SU-DHL-6 (cell line): ENCODE measurements at regions not wholly inside any gene's neighbourhood (a gene's known extent, or its start where the extent isn't known, plus 50 kb on each side); places are given as distances from the start of the nearest gene placed in this dataset.

Experiments used
- H2AFZ ChIP-seq: fragments of 200-600 bp; sonication (generic); 2 replicates; pipeline ENCODE4 v1.6.1; 2014; ENCODE audit warnings: low read depth, mild to moderate bottlenecking, moderate library complexity, mixed read lengths, antibody characterized with exemption, low read length; ENCODE audit not compliant: severe bottlenecking
- H3F3A ChIP-seq: fragments of 200-600 bp; shearing (Covaris generic); 2 replicates; pipeline ENCODE4 v1.6.0; 2016; ENCODE audit warnings: antibody characterized with exemption, mild to moderate bottlenecking; ENCODE audit not compliant: insufficient read depth
- H3K27ac ChIP-seq: fragments of 200-600 bp; sonication (generic); 2 replicates; pipeline ENCODE4 v1.5.1; 2016; ENCODE audit warnings: low read depth, mild to moderate bottlenecking, low read length, moderate library complexity, mixed read lengths
- H3K27me3 ChIP-seq: fragments of 200-600 bp; sonication (generic), shearing (Covaris generic); 2 replicates; pipeline ENCODE4 v1.6.0; 2014; ENCODE audit warnings: mild to moderate bottlenecking, low read length
- H3K36me3 ChIP-seq: fragments of 200-600 bp; sonication (generic); 2 replicates; pipeline ENCODE4 v1.6.1; 2014; ENCODE audit warnings: mild to moderate bottlenecking, low read length, mixed read lengths
- H3K4me2 ChIP-seq: fragments of 300-600, 200-600 bp; shearing (Covaris generic), sonication (generic); 2 replicates; pipeline ENCODE4 v1.6.0; 2014; ENCODE audit warnings: low read length, low read depth, mild to moderate bottlenecking; ENCODE audit not compliant: poor library complexity, severe bottlenecking
- H3K4me3 ChIP-seq: fragments of 200-600 bp; sonication (generic); 2 replicates; pipeline ENCODE4 v1.5.1; 2014; ENCODE audit warnings: antibody characterized with exemption, low read length, mild to moderate bottlenecking, mixed read lengths; ENCODE audit not compliant: insufficient read depth, poor library complexity, severe bottlenecking
- H3K79me2 ChIP-seq: fragments of 200-600 bp; sonication (generic); 2 replicates; pipeline ENCODE4 v1.6.1; 2014; ENCODE audit warnings: mild to moderate bottlenecking, low read length, moderate library complexity; ENCODE audit not compliant: insufficient read depth
- H3K9ac ChIP-seq: fragments of 200-600 bp; sonication (generic); 2 replicates; pipeline ENCODE4 v1.7.0; 2014; ENCODE audit warnings: mild to moderate bottlenecking, low read length
- H3K9me2 ChIP-seq: fragments of 200-600 bp; sonication (generic); replicated peaks from 2 replicates; pipeline ENCODE4 v1.6.1; 2014; ENCODE audit warnings: low read length; ENCODE audit not compliant: insufficient read depth
- H3K9me3 ChIP-seq: fragments of 200-600 bp; sonication (generic); 2 replicates; pipeline ENCODE4 v1.6.1; 2014; ENCODE audit warnings: low read length, mixed read lengths; ENCODE audit not compliant: insufficient read depth
- H4K20me1 ChIP-seq: fragments of 200-600 bp; sonication (generic); 2 replicates; pipeline ENCODE4 v1.6.1; 2014; ENCODE audit warnings: low read depth, mild to moderate bottlenecking, antibody characterized with exemption, low read length, moderate library complexity, mixed read lengths
- CTCF ChIP-seq: fragments of 200-600 bp; sonication (generic); IDR thresholded peaks from one replicate; pipeline ENCODE4 v1.5.1; 2017; ENCODE audit warnings: antibody characterized with exemption, mild to moderate bottlenecking, low read length, moderate library complexity; ENCODE audit not compliant: insufficient read depth, poor library complexity, severe bottlenecking
- EZH2phosphoT487 ChIP-seq: fragments of 200-600 bp; sonication (generic), shearing (Covaris generic); conservative IDR thresholded peaks from 2 replicates; pipeline ENCODE4 v1.6.1; 2018; ENCODE audit warnings: mild to moderate bottlenecking, antibody characterized with exemption, low read length, moderate library complexity, mixed read lengths

GRCh38 chr5:104708027-104708426 lies 1145.4 kb upstream of the NUDT12 start:
- Histone ChIP-seq H3F3A (no peaks in the 10 kb centered on the region), H3K9me2 (no peaks in the 10 kb centered on the region), H3K27ac (no peak overlapping the region), H3K27me3 (no peaks in the 10 kb centered on the region), H4K20me1 (no peaks in the 10 kb centered on the region), H3K79me2 (no peaks in the 10 kb centered on the region), H3K9me3 (no peaks in the 10 kb centered on the region), H3K36me3 (no peaks in the 10 kb centered on the region), H3K4me2 (no peak overlapping the region), H3K9ac (no peak overlapping the region), H3K4me3 (no peak overlapping the region), H2AFZ (no peak overlapping the region)
- TF ChIP-seq CTCF (no peak), EZH2phosphoT487 (no peak)

GRCh38 chr5:104706600-104706999 lies 1144.0 kb upstream of the NUDT12 start:
- H3K9me3 ChIP-seq, result no peaks in the 10 kb centered on the region
- H2AFZ ChIP-seq, result no peak overlapping the region
- H4K20me1 ChIP-seq, result no peaks in the 10 kb centered on the region

GRCh38 chr5:104702212-104702611 lies 1139.6 kb upstream of the NUDT12 start:
- no peak for TF ChIP-seq CTCF
- no peak for TF ChIP-seq EZH2phosphoT487
- no peak overlapping the region for H3K9ac ChIP-seq

More at GRCh38 chr5:104706600-104706999, 1144.0 kb upstream of the NUDT12 start:
- no peak for TF ChIP-seq EZH2phosphoT487
- no peak for TF ChIP-seq CTCF
- no peak overlapping the region for H3K4me2 ChIP-seq
- no peak overlapping the region for H3K4me3 ChIP-seq
- no peaks in the 10 kb centered on the region for H3F3A ChIP-seq
- no peak overlapping the region for H3K27ac ChIP-seq
- no peak overlapping the region for H3K9ac ChIP-seq
- H3K36me3 ChIP-seq, result no peaks in the 10 kb centered on the region
- H3K9me2 ChIP-seq, result no peaks in the 10 kb centered on the region
- no peaks in the 10 kb centered on the region for H3K27me3 ChIP-seq
- H3K79me2 ChIP-seq, result no peaks in the 10 kb centered on the region

More at GRCh38 chr5:104702212-104702611, 1139.6 kb upstream of the NUDT12 start:
- Histone ChIP-seq H3F3A (no peaks in the 10 kb centered on the region), H3K4me2 (no peak overlapping the region), H4K20me1 (no peaks in the 10 kb centered on the region), H3K79me2 (no peaks in the 10 kb centered on the region), H3K36me3 (no peaks in the 10 kb centered on the region), H2AFZ (no peak overlapping the region), H3K9me2 (no peaks in the 10 kb centered on the region), H3K4me3 (no peak overlapping the region), H3K27ac (no peak overlapping the region), H3K9me3 (0 out of 2 replicates have a peak, but pooled peaks cover 5% of the 10 kb centered on the region), H3K27me3 (no peaks in the 10 kb centered on the region)
